Adrenal gland (tissue), 9 donors: ENCODE measurements at regions not wholly inside any gene's neighbourhood (a gene's known extent, or its start where the extent isn't known, plus 50 kb on each side); places are given as distances from the start of the nearest gene placed in this dataset.

Experiments used
- DNase-seq, 7 donors: peaks; one replicate each; pipeline ENCODE4 v3.0.0-alpha.2; 2019 to 2020
- H3K27ac ChIP-seq, 5 donors: fragments of 200-600 bp; sonication (generic) in 4 of 5; 1 replicate in 3 of 5; 2 replicates in 2 of 5; pipeline versions ENCODE4 v1.5.1 to v1.8.0; 2016 to 2020; ENCODE audit warnings: mild to moderate bottlenecking in 1 of 5
- H3K27me3 ChIP-seq: fragments of 200-600 bp; 2 replicates; pipeline ENCODE4 v1.8.0; 2021
- H3K36me3 ChIP-seq, 2 donors: fragments of 200-600 bp; replicated peaks in 1 of 2; 1 replicate in 1 of 2; 2 replicates in 1 of 2; pipeline versions ENCODE4 v1.5.1 to v1.8.0; 2018 to 2022
- H3K4me1 ChIP-seq, 2 donors: fragments of 200-600 bp; replicated peaks in 1 of 2; 1 replicate in 1 of 2; 2 replicates in 1 of 2; pipeline versions ENCODE4 v1.5.1 to v1.8.0; 2018 to 2021
- H3K4me3 ChIP-seq, 4 donors: fragments of 200-600 bp; sonication (generic) in 3 of 4; one replicate each; pipeline ENCODE4 v1.5.1; 2016 to 2018
- H3K9me3 ChIP-seq, 3 donors: fragments of 200-600 bp; sonication (generic) in 1 of 3; replicated peaks in 1 of 3; 1 replicate in 2 of 3; 2 replicates in 1 of 3; pipeline versions ENCODE4 v1.5.1 to v1.8.0; 2016 to 2021
- CTCF ChIP-seq, 6 experiments: fragments of 450-650 bp in 4 of 6; fragments of 200-600 bp in 2 of 6; sonication (generic) in 1 of 6; IDR thresholded peaks; 1 replicate in 5 of 6; 2 replicates in 1 of 6; pipeline versions ENCODE4 v1.5.1 to v1.8.0; 2016 to 2021; ENCODE audit warnings: antibody characterized with exemption in 6 of 6, mild to moderate bottlenecking in 2 of 6, moderate library complexity in 1 of 6
- POLR2A ChIP-seq, 2 donors: fragments of 450-650 bp; IDR thresholded peaks; one replicate each; pipeline ENCODE4 v1.6.1; 2017; ENCODE audit warnings: antibody characterized with exemption in 2 of 2, mild to moderate bottlenecking in 2 of 2, moderate library complexity in 1 of 2
- WGBS, 4 donors: extraction: QIAGEN DNeasy Blood & Tissue Kit in 2 of 4; methylation state at CpG; one replicate each; pipeline versions ENCODE4 v1.1.5 to v1.1.7; 2013 to 2017; 5-methylcytosine and 5-hydroxymethylcytosine counted together
- intact Hi-C, 2 donors: fragments of 100-400 bp; cut with DNase I; formaldehyde crosslinking; loops; one replicate each; pipeline versions ENCODE4 v1.14.1 to v1.15.0; 2022 to 2023
- donor health status: healthy with polysubstance abuse.
- donor health status: Bipolar disorder and iron deficiency.
- donor health status: DM: yes; HTN: yes; CAD: no.
- donor health status: DM: no; HTN: no; CAD: no.
- donor health status: DM: no; HTN: no; CAD: no.

GRCh38 chr1:207227131-207227630, 94.3 kb upstream of the CD55 start:
- no peak for DNase-seq
- Histone ChIP-seq H3K4me1 (peaks cover 8 to 12% of the 10 kb centered on the region in 2 donors), H3K36me3 (no peaks in the 10 kb centered on the region), H3K27me3 (no peaks in the 10 kb centered on the region), H3K4me3 (no peak overlapping the region), H3K9me3 (no peaks in the 10 kb centered on the region), H3K27ac (no peak overlapping the region)
- intact Hi-C loops = no loop called here
- TF ChIP-seq POLR2A (IDR thresholded peaks at IDR 0.05) (no peak), CTCF (IDR thresholded peaks at IDR 0.05) (no peak)
- WGBS, 4 donors = 30 to 40% (median 37%) methylated on average over 2 of the region's 2 CpGs

- Histone ChIP-seq H3K27me3 (no peaks in the 10 kb centered on the region), H3K36me3 (no peaks in the 10 kb centered on the region), H3K27ac (no peak overlapping the region), H3K4me3 (no peak overlapping the region), H3K4me1 (peaks cover 3% of the 10 kb centered on the region in 2 donors), H3K9me3 (no peaks in the 10 kb centered on the region)
- no peak for DNase-seq
- intact Hi-C loops = no loop called here
- TF ChIP-seq CTCF (IDR thresholded peaks at IDR 0.05) (no peak), POLR2A (IDR thresholded peaks at IDR 0.05) (no peak)
- 88 to 96% (median 91%) methylated on average over 7 of the region's 7 CpGs for WGBS, 4 donors
Measured at GRCh38 chr1:207228987-207229386, 92.5 kb upstream of the CD55 start.

GRCh38 chr1:207230441-207230840, 91.0 kb upstream of the CD55 start:
- no peaks in the 10 kb centered on the region for H3K9me3 ChIP-seq
- intact Hi-C loops = no loop called here
- 68 to 71% (median 70%) methylated on average over 4 of the region's 4 CpGs for WGBS, 4 donors
- H3K27ac ChIP-seq = no peak overlapping the region
- DNase-seq = no peak
- no peak overlapping the region for H3K4me3 ChIP-seq
- H3K27me3 ChIP-seq = no peaks in the 10 kb centered on the region
- peaks cover 3% of the 10 kb centered on the region in 2 donors for H3K4me1 ChIP-seq
- no peaks in the 10 kb centered on the region for H3K36me3 ChIP-seq
- TF ChIP-seq CTCF (IDR thresholded peaks at IDR 0.05) = no peak
- no peak for TF ChIP-seq POLR2A (IDR thresholded peaks at IDR 0.05)

- no peaks in the 10 kb centered on the region for H3K9me3 ChIP-seq
- H3K4me1 ChIP-seq = peaks cover 0 to 3% of the 10 kb centered on the region in 2 donors
- DNase-seq = no peak
- no peak overlapping the region for H3K4me3 ChIP-seq
- H3K27ac ChIP-seq = no peak overlapping the region
- intact Hi-C loops = no loop called here
- no peaks in the 10 kb centered on the region for H3K27me3 ChIP-seq
- no peaks in the 10 kb centered on the region for H3K36me3 ChIP-seq
- no peak for TF ChIP-seq CTCF (IDR thresholded peaks at IDR 0.05)
- no peak for TF ChIP-seq POLR2A (IDR thresholded peaks at IDR 0.05)
Measured at GRCh38 chr1:207234690-207235089, 86.8 kb upstream of the CD55 start.
